MCF 10A (cell line): ENCODE measurements at regions not wholly inside any gene's neighbourhood (a gene's known extent, or its start where the extent isn't known, plus 50 kb on each side); places are given as distances from the start of the nearest gene placed in this dataset.

Experiments
- BruUV-seq: library from RNA; stranded (reverse); fragments of 400-500 nt; replicated peaks from 2 replicates; lab custom pipeline; 2021; lab: Mats Ljungman, UMichigan
- CTCF ChIA-PET: fragments of 300-600 bp; sonication (Branson Sonifier 250); formaldehyde crosslinking; extraction: SDS; loops from one replicate; lab custom pipeline; 2021; ENCODE audit warnings: antibody characterized with exemption, inconsistent platforms; lab: Yijun Ruan, JAX
- POLR2A ChIA-PET: fragments of 300-600, 350-650 bp; sonication (Branson Sonifier 250); formaldehyde crosslinking; extraction: SDS; loops from one replicate; lab custom pipeline; 2020; ENCODE audit warnings: antibody characterized with exemption, inconsistent platforms; lab: Yijun Ruan, JAX
- DNase-seq: peaks from one replicate; pipeline ENCODE4 v3.0.0-alpha.2; 2018; ENCODE audit not compliant: unreplicated experiment
- H3K27ac Mint-ChIP-seq: one replicate; pipeline ENCODE4 v1.8.0; 2022; ENCODE audit warnings: mild to moderate bottlenecking, low read depth, mixed read lengths; ENCODE audit not compliant: unreplicated experiment
- H3K27me3 Mint-ChIP-seq: one replicate; pipeline ENCODE4 v1.8.0; 2022; ENCODE audit warnings: mixed read lengths; ENCODE audit not compliant: insufficient read depth, unreplicated experiment
- H3K36me3 Mint-ChIP-seq: one replicate; pipeline ENCODE4 v1.8.0; 2022; ENCODE audit warnings: mild to moderate bottlenecking, moderate library complexity, mixed read lengths; ENCODE audit not compliant: insufficient read depth, unreplicated experiment
- H3K4me1 Mint-ChIP-seq: one replicate; pipeline ENCODE4 v1.8.0; 2022; ENCODE audit warnings: mixed read lengths; ENCODE audit not compliant: insufficient read depth, unreplicated experiment
- H3K4me3 Mint-ChIP-seq: one replicate; pipeline ENCODE4 v1.8.0; 2022; ENCODE audit warnings: mild to moderate bottlenecking, moderate library complexity, mixed read lengths; ENCODE audit not compliant: unreplicated experiment
- H3K9me3 Mint-ChIP-seq: one replicate; pipeline ENCODE4 v1.8.0; 2022; ENCODE audit warnings: mixed read lengths; ENCODE audit not compliant: unreplicated experiment
- intact Hi-C: fragments of 100-400 bp; cut with micrococcal nuclease; formaldehyde crosslinking; loops from 2 replicates; pipeline ENCODE4 v1.14.1; 2022
- TF ChIP-seq, protein P1 (sequence below): fragments of 200-600 bp; IDR thresholded peaks from one replicate; pipeline ENCODE4 v1.8.0; 2022; ENCODE audit warnings: antibody characterized with exemption, mild to moderate bottlenecking; ENCODE audit not compliant: unreplicated experiment

DNA sequence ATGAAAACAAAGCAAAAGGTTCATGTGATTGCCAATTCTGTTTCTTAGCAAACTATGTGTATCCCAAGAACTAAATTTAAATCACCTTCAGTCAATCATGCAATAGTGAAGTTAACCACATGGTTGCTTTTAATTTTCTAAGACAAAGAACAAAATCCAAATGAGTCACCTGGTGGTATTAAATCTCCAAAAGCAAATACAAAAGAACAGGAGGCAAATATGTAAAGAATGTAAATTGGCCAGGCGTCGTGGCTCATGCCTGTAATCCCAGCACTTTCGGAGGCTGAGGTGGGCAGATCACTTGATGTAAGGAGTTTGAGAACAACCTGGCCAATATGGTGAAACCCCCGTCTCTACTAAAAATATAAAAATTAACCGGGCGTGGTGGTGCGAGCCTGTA, 54.2 kb upstream of the PIK3R4 start:
- intact Hi-C loops = no loop called here
- ChIA-PET POLR2A (no interaction called here), CTCF (no interaction called here)
- no peaks in the 10 kb centered on the region for H3K9me3 Mint-ChIP-seq
- no peak overlapping the region for H3K27ac Mint-ChIP-seq
- BruUV-seq = no TSS peak
- H3K36me3 Mint-ChIP-seq = no peaks in the 10 kb centered on the region
- no peak overlapping the region for H3K4me3 Mint-ChIP-seq
- no peaks in the 10 kb centered on the region for H3K4me1 Mint-ChIP-seq
- TF ChIP-seq, protein P1, sequence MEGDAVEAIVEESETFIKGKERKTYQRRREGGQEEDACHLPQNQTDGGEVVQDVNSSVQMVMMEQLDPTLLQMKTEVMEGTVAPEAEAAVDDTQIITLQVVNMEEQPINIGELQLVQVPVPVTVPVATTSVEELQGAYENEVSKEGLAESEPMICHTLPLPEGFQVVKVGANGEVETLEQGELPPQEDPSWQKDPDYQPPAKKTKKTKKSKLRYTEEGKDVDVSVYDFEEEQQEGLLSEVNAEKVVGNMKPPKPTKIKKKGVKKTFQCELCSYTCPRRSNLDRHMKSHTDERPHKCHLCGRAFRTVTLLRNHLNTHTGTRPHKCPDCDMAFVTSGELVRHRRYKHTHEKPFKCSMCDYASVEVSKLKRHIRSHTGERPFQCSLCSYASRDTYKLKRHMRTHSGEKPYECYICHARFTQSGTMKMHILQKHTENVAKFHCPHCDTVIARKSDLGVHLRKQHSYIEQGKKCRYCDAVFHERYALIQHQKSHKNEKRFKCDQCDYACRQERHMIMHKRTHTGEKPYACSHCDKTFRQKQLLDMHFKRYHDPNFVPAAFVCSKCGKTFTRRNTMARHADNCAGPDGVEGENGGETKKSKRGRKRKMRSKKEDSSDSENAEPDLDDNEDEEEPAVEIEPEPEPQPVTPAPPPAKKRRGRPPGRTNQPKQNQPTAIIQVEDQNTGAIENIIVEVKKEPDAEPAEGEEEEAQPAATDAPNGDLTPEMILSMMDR = no peak
- peaks cover 26% of the 10 kb centered on the region for H3K27me3 Mint-ChIP-seq
- DNase-seq = peak; percentile 4

DNA sequence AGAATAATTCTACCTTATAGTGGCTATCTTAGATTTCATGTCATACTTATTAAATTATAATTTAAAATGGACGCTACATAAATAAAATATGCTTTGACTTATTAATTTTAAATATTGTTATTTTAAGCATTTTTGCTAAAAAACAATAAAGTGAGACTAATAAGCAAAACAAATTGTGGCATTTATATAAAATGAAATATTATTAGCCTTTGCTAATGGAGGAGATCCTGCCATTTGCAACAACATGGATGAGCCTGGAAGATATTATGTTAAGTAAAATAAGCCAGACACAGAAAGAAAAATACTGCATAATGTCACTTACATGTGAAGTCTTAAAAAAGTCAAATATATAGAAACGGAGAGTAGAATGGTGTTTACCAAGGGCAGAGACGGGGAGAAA, 54.8 kb upstream of the PIK3R4 start:
- Mint-ChIP-seq H3K9me3 (no peaks in the 10 kb centered on the region), H3K27ac (no peak overlapping the region), H3K4me3 (no peak overlapping the region), H3K4me1 (no peaks in the 10 kb centered on the region), H3K36me3 (no peaks in the 10 kb centered on the region), H3K27me3 (peaks cover 26% of the 10 kb centered on the region)
- no TSS peak for BruUV-seq
- intact Hi-C loops = no loop called here
- TF ChIP-seq, protein P1 = no peak
- no peak for DNase-seq
- ChIA-PET CTCF (no interaction called here), POLR2A (no interaction called here)

DNA sequence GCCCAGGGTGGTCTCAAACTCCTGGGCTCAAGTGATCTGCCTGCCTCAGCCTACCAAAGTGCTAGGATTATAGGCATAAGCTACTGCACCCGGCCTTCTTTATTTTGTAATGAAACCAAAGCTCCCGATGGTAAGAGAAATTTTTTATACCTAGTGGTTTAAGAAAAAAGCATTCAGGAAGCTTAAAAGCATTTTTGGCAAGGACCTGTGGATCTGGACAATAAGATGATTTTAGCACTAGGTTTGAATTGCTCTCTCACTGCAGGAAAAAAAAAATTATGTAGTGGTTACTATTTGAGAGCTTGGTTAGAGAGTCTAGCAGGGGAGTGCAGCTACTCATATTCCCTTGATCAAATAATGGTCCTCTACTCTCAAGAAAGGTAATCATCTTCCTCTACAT, 64.9 kb upstream of the PIK3R4 start:
- ChIA-PET POLR2A (interaction anchor here (0.6 kb wide), 1 partner anchor 36 kb away, joined by 3 read pairs; no protein-coding TSS in a partner anchor), CTCF (no interaction called here)
- Mint-ChIP-seq H3K27ac (no peak overlapping the region), H3K9me3 (peaks cover 6% of the 10 kb centered on the region), H3K36me3 (no peaks in the 10 kb centered on the region), H3K4me1 (no peaks in the 10 kb centered on the region), H3K4me3 (no peak overlapping the region), H3K27me3 (no peaks in the 10 kb centered on the region)
- intact Hi-C loops = no loop called here
- no TSS peak for BruUV-seq
- TF ChIP-seq, protein P1 = no peak
- DNase-seq = no peak

DNA sequence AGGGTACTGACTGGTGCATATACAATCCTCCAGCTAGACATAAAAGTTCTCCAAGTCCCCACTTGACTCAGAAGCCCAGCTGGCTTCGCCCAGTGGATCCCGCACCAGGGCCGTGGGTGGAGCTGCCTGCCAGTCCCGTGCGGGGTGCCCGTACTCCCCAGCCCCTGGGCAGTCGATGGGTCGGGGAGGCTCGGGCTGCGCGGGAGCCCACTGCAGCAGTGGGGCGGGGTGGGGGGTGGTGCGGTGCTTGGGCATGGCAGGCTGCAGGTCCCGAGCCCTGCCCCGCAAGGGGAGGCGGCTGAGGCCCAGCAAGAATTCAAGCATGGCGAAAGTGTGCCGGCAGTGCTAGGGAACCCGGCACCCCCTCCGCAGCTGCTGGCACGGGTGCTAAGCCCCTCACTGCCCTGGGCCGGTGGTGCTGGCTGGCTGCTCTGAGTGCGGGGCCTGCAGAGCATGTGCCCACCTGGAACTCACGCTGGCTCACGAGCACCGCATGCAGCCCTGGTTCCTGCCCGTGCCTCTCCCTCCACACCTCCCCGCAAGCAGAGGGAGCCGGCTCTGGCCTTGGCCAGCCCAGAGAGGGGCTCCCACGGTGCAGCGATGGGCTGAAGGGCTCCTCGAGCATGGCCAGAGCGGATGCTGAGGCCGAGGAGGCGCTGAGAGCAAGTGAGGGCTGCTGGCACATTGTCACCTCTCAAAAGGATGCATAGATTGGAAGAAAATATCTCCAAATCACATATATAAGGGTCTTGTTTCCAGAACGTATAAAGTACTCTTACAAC, 68.3 kb upstream of the PIK3R4 start:
- Mint-ChIP-seq H3K4me3 (no peak overlapping the region), H3K4me1 (no peaks in the 10 kb centered on the region), H3K9me3 (no peaks in the 10 kb centered on the region), H3K36me3 (no peaks in the 10 kb centered on the region), H3K27ac (no peak overlapping the region), H3K27me3 (no peaks in the 10 kb centered on the region)
- CTCF ChIA-PET = no interaction called here
- POLR2A ChIA-PET = no interaction called here
- no peak for DNase-seq
- intact Hi-C loops = no loop called here
- TF ChIP-seq, protein P1 = no peak
- no TSS peak for BruUV-seq
